Vagina (tissue), 2 donors: ENCODE measurements at regions not wholly inside any gene's neighbourhood (a gene's known extent, or its start where the extent isn't known, plus 50 kb on each side); places are given as distances from the start of the nearest gene placed in this dataset.

ENCODE experiments used
- POLR2A ChIP-seq, 2 donors: fragments of 450-650 bp; IDR thresholded peaks; one replicate each; pipeline ENCODE4 v1.6.1; 2017; ENCODE audit warnings: antibody characterized with exemption in 2 of 2, mild to moderate bottlenecking in 2 of 2, moderate library complexity in 2 of 2
- TF ChIP-seq, protein P1 (sequence below), 3 experiments: fragments of 450-650 bp in 2 of 3; fragments of 200-600 bp in 1 of 3; sonication (generic) in 1 of 3; IDR thresholded peaks; one replicate each; pipeline ENCODE4 v1.5.1; 2017 to 2019; ENCODE audit warnings: antibody characterized with exemption in 3 of 3, mild to moderate bottlenecking in 2 of 3, moderate library complexity in 2 of 3

DNA sequence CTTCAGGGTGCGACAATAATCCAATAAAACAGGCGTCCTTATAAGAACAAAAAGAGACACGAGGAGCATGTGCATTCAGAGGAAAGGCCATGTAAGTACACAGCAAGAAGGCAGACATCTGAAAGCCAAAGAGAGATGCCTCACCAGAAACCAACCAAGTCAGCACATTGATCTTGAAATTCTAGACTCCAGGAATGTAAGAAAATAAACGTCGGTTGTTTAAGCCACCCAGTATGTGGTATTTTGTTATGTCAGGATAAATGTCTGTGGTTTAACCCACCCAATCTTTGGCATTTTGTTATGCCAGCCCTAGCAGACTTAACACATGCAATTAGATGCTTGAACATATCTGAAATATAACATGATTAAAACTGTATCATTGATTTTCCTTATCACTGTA lies 452.0 kb downstream of the SLITRK6 start:
- TF ChIP-seq, protein P1, sequence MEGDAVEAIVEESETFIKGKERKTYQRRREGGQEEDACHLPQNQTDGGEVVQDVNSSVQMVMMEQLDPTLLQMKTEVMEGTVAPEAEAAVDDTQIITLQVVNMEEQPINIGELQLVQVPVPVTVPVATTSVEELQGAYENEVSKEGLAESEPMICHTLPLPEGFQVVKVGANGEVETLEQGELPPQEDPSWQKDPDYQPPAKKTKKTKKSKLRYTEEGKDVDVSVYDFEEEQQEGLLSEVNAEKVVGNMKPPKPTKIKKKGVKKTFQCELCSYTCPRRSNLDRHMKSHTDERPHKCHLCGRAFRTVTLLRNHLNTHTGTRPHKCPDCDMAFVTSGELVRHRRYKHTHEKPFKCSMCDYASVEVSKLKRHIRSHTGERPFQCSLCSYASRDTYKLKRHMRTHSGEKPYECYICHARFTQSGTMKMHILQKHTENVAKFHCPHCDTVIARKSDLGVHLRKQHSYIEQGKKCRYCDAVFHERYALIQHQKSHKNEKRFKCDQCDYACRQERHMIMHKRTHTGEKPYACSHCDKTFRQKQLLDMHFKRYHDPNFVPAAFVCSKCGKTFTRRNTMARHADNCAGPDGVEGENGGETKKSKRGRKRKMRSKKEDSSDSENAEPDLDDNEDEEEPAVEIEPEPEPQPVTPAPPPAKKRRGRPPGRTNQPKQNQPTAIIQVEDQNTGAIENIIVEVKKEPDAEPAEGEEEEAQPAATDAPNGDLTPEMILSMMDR (IDR thresholded peaks at IDR 0.05) = no peak
- no peak for TF ChIP-seq POLR2A (IDR thresholded peaks at IDR 0.05)
